GM12872 (cell line): ENCODE measurements at regions not wholly inside any gene's neighbourhood (a gene's known extent, or its start where the extent isn't known, plus 50 kb on each side); places are given as distances from the start of the nearest gene placed in this dataset.

Source experiments
- CTCF ChIP-seq: IDR thresholded peaks from 3 replicates; pipeline ENCODE4 v1.5.1; 2011; ENCODE audit warnings: low read depth, mild to moderate bottlenecking, low read length, moderate library complexity; ENCODE audit not compliant: insufficient read depth

GRCh38 chr5:44868541-44868940, 59.8 kb downstream of the MRPS30 start:
- no peak for TF ChIP-seq CTCF

GRCh38 chr5:44869928-44870327, 61.2 kb downstream of the MRPS30 start:
- no peak for TF ChIP-seq CTCF

GRCh38 chr5:44870430-44870829, 61.7 kb downstream of the MRPS30 start:
- TF ChIP-seq CTCF: no peak

- TF ChIP-seq CTCF: no peak
Observed at GRCh38 chr5:44871401-44871800, 62.7 kb downstream of the MRPS30 start.

GRCh38 chr5:44875661-44876605, 67.2 kb downstream of the MRPS30 start:
- no peak for TF ChIP-seq CTCF

GRCh38 chr5:44881266-44881665, 72.5 kb downstream of the MRPS30 start:
- TF ChIP-seq CTCF: no peak

- TF ChIP-seq CTCF: no peak
Observed at GRCh38 chr5:44884036-44884435, 75.3 kb downstream of the MRPS30 start.
